Suprapubic skin (tissue), 4 donors: ENCODE measurements at regions not wholly inside any gene's neighbourhood (a gene's known extent, or its start where the extent isn't known, plus 50 kb on each side); places are given as distances from the start of the nearest gene placed in this dataset.

ENCODE experiments used
- POLR2A ChIP-seq, 2 donors: fragments of 450-650 bp; IDR thresholded peaks; one replicate each; pipeline ENCODE4 v1.6.1; 2017; ENCODE audit warnings: antibody characterized with exemption in 2 of 2, mild to moderate bottlenecking in 2 of 2, moderate library complexity in 2 of 2
- POLR2AphosphoS5 ChIP-seq, 3 donors: sonication (generic); formaldehyde crosslinking; IDR thresholded peaks; one replicate each; pipeline ENCODE4 v1.6.1; 2017; ENCODE audit warnings: antibody characterized with exemption in 3 of 3
- TF ChIP-seq, protein P1 (sequence below), 2 donors: fragments of 200-600 bp in 1 of 2; fragments of 450-650 bp in 1 of 2; sonication (generic) in 1 of 2; IDR thresholded peaks; one replicate each; pipeline ENCODE4 v1.5.1; 2016 to 2019; ENCODE audit warnings: antibody characterized with exemption in 2 of 2, mild to moderate bottlenecking in 1 of 2, moderate library complexity in 1 of 2

DNA sequence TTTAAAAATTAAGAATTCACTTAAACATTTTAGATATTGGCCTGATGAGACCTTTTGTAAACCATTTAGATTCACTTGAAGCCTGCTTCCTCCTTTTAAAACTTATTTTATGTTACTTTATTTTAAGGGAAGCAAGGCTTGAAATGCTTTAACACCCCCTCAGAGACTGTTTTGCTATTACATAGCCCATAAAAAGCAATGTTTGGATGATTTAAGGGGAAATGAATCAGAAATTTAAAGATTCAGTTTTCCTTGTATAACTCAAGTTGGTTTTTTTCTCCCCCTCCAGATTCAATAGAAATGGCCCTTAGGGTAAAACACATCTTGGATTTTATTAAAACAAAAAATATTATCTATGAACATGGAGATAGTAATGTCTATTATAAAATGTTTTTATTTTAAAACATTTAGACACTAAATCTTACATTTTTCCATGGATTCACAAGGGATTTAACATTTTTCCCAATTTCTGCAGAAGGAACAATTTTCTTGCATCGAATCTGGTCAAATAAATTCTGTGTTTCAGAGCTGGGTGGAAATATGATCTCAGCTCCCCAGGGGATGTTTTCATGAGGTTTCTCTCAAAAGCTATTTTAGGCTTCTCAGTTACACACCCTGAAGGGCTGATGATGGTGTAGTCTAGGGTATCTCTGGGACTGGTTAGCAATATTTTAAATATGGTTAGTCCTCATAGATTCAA is 69.3 kb upstream of the WARS2 start:
- TF ChIP-seq, protein P1, sequence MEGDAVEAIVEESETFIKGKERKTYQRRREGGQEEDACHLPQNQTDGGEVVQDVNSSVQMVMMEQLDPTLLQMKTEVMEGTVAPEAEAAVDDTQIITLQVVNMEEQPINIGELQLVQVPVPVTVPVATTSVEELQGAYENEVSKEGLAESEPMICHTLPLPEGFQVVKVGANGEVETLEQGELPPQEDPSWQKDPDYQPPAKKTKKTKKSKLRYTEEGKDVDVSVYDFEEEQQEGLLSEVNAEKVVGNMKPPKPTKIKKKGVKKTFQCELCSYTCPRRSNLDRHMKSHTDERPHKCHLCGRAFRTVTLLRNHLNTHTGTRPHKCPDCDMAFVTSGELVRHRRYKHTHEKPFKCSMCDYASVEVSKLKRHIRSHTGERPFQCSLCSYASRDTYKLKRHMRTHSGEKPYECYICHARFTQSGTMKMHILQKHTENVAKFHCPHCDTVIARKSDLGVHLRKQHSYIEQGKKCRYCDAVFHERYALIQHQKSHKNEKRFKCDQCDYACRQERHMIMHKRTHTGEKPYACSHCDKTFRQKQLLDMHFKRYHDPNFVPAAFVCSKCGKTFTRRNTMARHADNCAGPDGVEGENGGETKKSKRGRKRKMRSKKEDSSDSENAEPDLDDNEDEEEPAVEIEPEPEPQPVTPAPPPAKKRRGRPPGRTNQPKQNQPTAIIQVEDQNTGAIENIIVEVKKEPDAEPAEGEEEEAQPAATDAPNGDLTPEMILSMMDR (IDR thresholded peaks at IDR 0.05) = no peak
- TF ChIP-seq POLR2A (IDR thresholded peaks at IDR 0.05) = no peak
- no peak for TF ChIP-seq POLR2AphosphoS5 (IDR thresholded peaks at IDR 0.05)
